AG09309 (cell line): ENCODE measurements at regions not wholly inside any gene's neighbourhood (a gene's known extent, or its start where the extent isn't known, plus 50 kb on each side); places are given as distances from the start of the nearest gene placed in this dataset.

Experiments used
- DNase-seq: peaks from one replicate; pipeline ENCODE4 v3.0.0-alpha.2; 2010; ENCODE audit warnings: low read depth
- H3K4me3 ChIP-seq: 2 replicates; pipeline ENCODE4 v1.5.1; 2011; ENCODE audit warnings: mild to moderate bottlenecking, low read depth, low read length, moderate library complexity; ENCODE audit not compliant: control insufficient read depth
- CTCF ChIP-seq: IDR thresholded peaks from 2 replicates; pipeline ENCODE4 v1.5.1; 2011; ENCODE audit warnings: mild to moderate bottlenecking, low read depth, low read length, inconsistent platforms; ENCODE audit not compliant: insufficient read depth, control insufficient read depth; ENCODE audit errors: missing control alignments

- peak; percentile 81 for DNase-seq
- TF ChIP-seq CTCF = no peak
- no peak overlapping the region for H3K4me3 ChIP-seq
Observed at GRCh38 chr4:4792466-4792865, 67.0 kb upstream of the MSX1 start.

- TF ChIP-seq CTCF = no peak
- no peak for DNase-seq
- H3K4me3 ChIP-seq = no peak overlapping the region
Observed at GRCh38 chr4:4791299-4792111, 68.0 kb upstream of the MSX1 start.

GRCh38 chr4:4789462-4789861 is 70.0 kb upstream of the MSX1 start:
- no peak for TF ChIP-seq CTCF
- H3K4me3 ChIP-seq = no peak overlapping the region
- no peak for DNase-seq

DNA sequence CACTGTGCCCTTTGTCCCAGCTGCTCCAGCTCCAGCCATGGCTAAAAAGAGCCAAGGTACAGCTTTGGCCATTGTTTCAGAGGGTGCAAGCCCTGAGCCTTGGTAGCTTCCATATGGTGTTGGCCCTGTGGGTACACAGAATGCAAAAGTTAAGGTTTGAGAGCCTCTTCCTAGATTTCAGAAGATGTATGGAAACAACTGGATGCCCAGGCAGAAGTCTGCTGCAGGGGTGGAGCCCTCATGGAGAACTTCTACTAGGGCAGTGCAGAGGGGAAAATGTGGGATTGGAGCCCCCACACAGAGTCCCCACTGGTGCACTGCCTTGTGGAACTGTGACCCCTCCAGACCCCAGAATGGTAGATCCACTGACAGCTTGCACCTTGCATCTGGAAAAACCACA is 70.9 kb upstream of the MSX1 start:
- TF ChIP-seq CTCF = no peak
- DNase-seq = no peak
- H3K4me3 ChIP-seq = no peak overlapping the region

DNA sequence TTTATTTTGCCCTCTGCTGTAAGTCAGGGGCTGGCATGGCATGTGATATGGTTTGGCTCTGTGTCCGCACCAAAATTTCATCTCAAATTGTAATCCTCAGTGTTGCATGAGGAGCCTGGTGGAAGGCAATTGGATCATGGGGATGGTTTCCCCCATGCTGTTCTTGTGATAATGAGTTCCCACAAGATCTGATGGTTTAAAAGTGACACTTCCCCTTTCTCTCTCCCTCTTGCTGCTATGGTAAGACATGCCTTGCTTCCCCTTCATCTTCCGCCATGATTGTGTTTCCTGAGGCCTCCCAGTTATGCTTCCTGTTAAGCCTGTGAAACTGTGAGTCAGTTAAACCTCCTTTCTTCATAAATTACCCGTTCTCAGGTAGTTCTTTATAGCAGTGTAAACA is 72.0 kb upstream of the MSX1 start:
- no peak for TF ChIP-seq CTCF
- DNase-seq = no peak
- no peak overlapping the region for H3K4me3 ChIP-seq

- no peak overlapping the region for H3K4me3 ChIP-seq
- no peak for TF ChIP-seq CTCF
- DNase-seq = no peak
Observed at GRCh38 chr4:4784379-4784778, 75.1 kb upstream of the MSX1 start.
